KMS-11 (cell line): ENCODE measurements at regions not wholly inside any gene's neighbourhood (a gene's known extent, or its start where the extent isn't known, plus 50 kb on each side); places are given as distances from the start of the nearest gene placed in this dataset.

ENCODE experiments used
- H2AFZ ChIP-seq: fragments of 200-600 bp; sonication (generic); 2 replicates; pipeline ENCODE4 v1.6.1; 2016; ENCODE audit warnings: antibody characterized with exemption, mixed run types, low read depth
- H3K27ac ChIP-seq: fragments of 200-600 bp; sonication (generic); 2 replicates; pipeline ENCODE4 v1.6.1; 2016; ENCODE audit warnings: mild to moderate bottlenecking, mixed run types
- H3K27me3 ChIP-seq: fragments of 200-600 bp; sonication (generic); 2 replicates; pipeline ENCODE4 v1.6.1; 2017; ENCODE audit warnings: mild to moderate bottlenecking, low read depth, mixed run types, moderate library complexity; ENCODE audit not compliant: insufficient read depth
- H3K36me3 ChIP-seq: fragments of 200-600 bp; sonication (generic); 2 replicates; pipeline ENCODE4 v1.6.1; 2017; ENCODE audit warnings: mild to moderate bottlenecking, mixed run types; ENCODE audit not compliant: insufficient read depth
- H3K4me1 ChIP-seq: fragments of 200-600 bp; sonication (generic); 2 replicates; pipeline ENCODE4 v1.6.1; 2016; ENCODE audit warnings: mild to moderate bottlenecking, low read depth, mixed run types; ENCODE audit not compliant: poor library complexity, severe bottlenecking
- H3K4me2 ChIP-seq: fragments of 200-600 bp; sonication (generic); 2 replicates; pipeline ENCODE4 v1.7.0; 2016; ENCODE audit warnings: mild to moderate bottlenecking, mixed run types
- H3K4me3 ChIP-seq: fragments of 200-600 bp; sonication (generic); IDR thresholded peaks from 2 replicates; pipeline ENCODE4 v1.6.1; 2017; ENCODE audit warnings: low read depth, low read length, mixed read lengths; ENCODE audit not compliant: insufficient read depth
- H3K79me2 ChIP-seq: fragments of 200-600 bp; sonication (generic); 2 replicates; pipeline ENCODE4 v1.6.1; 2016; ENCODE audit warnings: low read depth, mixed run types; ENCODE audit not compliant: insufficient read depth
- H3K9ac ChIP-seq: fragments of 200-600 bp; sonication (generic); 2 replicates; pipeline ENCODE4 v1.6.1; 2016; ENCODE audit warnings: mild to moderate bottlenecking, mixed run types
- H4K20me1 ChIP-seq: fragments of 200-600 bp; sonication (generic); 2 replicates; pipeline ENCODE4 v1.6.1; 2016; ENCODE audit warnings: mild to moderate bottlenecking, mixed run types; ENCODE audit not compliant: insufficient read depth
- TF ChIP-seq, protein P1 (sequence below): fragments of 200-600 bp; sonication (generic); conservative IDR thresholded peaks from 2 replicates; pipeline ENCODE4 v1.6.1; 2017; ENCODE audit warnings: low read depth, mild to moderate bottlenecking, antibody characterized with exemption, low read length, moderate library complexity, mixed read lengths

GRCh38 chr2:239514754-239515530 lies 114.1 kb upstream of the HDAC4 start:
- TF ChIP-seq, protein P1, sequence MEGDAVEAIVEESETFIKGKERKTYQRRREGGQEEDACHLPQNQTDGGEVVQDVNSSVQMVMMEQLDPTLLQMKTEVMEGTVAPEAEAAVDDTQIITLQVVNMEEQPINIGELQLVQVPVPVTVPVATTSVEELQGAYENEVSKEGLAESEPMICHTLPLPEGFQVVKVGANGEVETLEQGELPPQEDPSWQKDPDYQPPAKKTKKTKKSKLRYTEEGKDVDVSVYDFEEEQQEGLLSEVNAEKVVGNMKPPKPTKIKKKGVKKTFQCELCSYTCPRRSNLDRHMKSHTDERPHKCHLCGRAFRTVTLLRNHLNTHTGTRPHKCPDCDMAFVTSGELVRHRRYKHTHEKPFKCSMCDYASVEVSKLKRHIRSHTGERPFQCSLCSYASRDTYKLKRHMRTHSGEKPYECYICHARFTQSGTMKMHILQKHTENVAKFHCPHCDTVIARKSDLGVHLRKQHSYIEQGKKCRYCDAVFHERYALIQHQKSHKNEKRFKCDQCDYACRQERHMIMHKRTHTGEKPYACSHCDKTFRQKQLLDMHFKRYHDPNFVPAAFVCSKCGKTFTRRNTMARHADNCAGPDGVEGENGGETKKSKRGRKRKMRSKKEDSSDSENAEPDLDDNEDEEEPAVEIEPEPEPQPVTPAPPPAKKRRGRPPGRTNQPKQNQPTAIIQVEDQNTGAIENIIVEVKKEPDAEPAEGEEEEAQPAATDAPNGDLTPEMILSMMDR, result no peak
- peaks cover 15% of the 10 kb centered on the region for H3K27me3 ChIP-seq
- H2AFZ ChIP-seq, result no peak overlapping the region

DNA sequence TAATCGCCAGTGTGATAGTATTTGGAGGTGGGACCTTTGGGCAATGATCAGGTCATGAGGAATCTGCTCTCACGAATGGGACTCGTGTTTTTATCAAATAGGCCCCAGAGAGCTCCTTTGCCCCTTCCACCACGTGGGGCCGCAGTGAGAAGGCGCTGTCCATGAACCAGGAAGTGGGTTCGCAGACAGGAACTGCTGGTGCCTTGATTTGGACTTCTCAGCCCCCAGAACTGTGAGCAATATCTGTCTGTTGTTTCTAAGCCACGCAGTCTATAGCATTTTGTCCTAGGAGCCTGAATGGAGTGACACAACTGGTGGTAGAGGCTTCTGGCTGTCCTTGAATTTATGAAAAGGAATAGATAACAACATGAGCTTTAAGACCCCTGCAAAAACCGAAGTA lies 111.2 kb upstream of the HDAC4 start:
- peaks cover 9% of the 10 kb centered on the region for H3K27me3 ChIP-seq
- no peak overlapping the region for H3K27ac ChIP-seq
- H4K20me1 ChIP-seq, result no peaks in the 10 kb centered on the region

More at GRCh38 chr2:239514754-239515530, 114.1 kb upstream of the HDAC4 start:
- Histone ChIP-seq H3K4me2 (no peak overlapping the region), H3K4me3 (no peak overlapping the region), H3K27ac (no peak overlapping the region), H3K79me2 (no peaks in the 10 kb centered on the region), H3K4me1 (no peaks in the 10 kb centered on the region), H4K20me1 (no peaks in the 10 kb centered on the region), H3K9ac (no peak overlapping the region), H3K36me3 (no peaks in the 10 kb centered on the region)

GRCh38 chr2:239509373-239510143 lies 108.7 kb upstream of the HDAC4 start:
- no peak overlapping the region for H3K4me3 ChIP-seq
- no peak overlapping the region for H2AFZ ChIP-seq

More for the DNA sequence above, 111.2 kb upstream of the HDAC4 start:
- TF ChIP-seq, protein P1, result no peak
- Histone ChIP-seq H3K4me2 (no peak overlapping the region), H3K79me2 (no peaks in the 10 kb centered on the region), H3K36me3 (no peaks in the 10 kb centered on the region), H3K4me3 (no peak overlapping the region), H3K9ac (no peak overlapping the region), H2AFZ (no peak overlapping the region), H3K4me1 (no peaks in the 10 kb centered on the region)

GRCh38 chr2:239508261-239508660 lies 107.4 kb upstream of the HDAC4 start:
- H3K36me3 ChIP-seq, result no peaks in the 10 kb centered on the region
- peaks cover 16% of the 10 kb centered on the region; the same call in 1 of the 2 replicates for H3K27me3 ChIP-seq
- no peaks in the 10 kb centered on the region for H3K4me1 ChIP-seq
- no peak overlapping the region for H3K27ac ChIP-seq
- no peak overlapping the region for H2AFZ ChIP-seq
- H3K4me3 ChIP-seq, result no peak overlapping the region
- no peaks in the 10 kb centered on the region for H3K79me2 ChIP-seq
- H3K4me2 ChIP-seq, result no peak overlapping the region
- TF ChIP-seq, protein P1, result no peak
- no peak overlapping the region for H3K9ac ChIP-seq
- H4K20me1 ChIP-seq, result no peaks in the 10 kb centered on the region

More at GRCh38 chr2:239509373-239510143, 108.7 kb upstream of the HDAC4 start:
- TF ChIP-seq, protein P1, result no peak
- Histone ChIP-seq H3K9ac (no peak overlapping the region), H4K20me1 (no peaks in the 10 kb centered on the region), H3K4me1 (no peaks in the 10 kb centered on the region), H3K79me2 (no peaks in the 10 kb centered on the region), H3K27ac (no peak overlapping the region), H3K36me3 (no peaks in the 10 kb centered on the region), H3K27me3 (peaks cover 7% of the 10 kb centered on the region; the same call in 1 of the 2 replicates), H3K4me2 (no peak overlapping the region)
